D721Med (cell line): ENCODE measurements at regions not wholly inside any gene's neighbourhood (a gene's known extent, or its start where the extent isn't known, plus 50 kb on each side); places are given as distances from the start of the nearest gene placed in this dataset.

Experiments
- DNase-seq: peaks from one replicate; pipeline ENCODE4 v3.0.0; 2011; ENCODE audit warnings: low spot score; ENCODE audit not compliant: insufficient read length
- FAIRE-seq: peaks from 2 replicates; lab custom pipeline; 2011; peaks lifted over from hg19 to GRCh38; lab: Jason Lieb, UNC
- TF ChIP-seq, protein P1 (sequence below): IDR thresholded peaks from 2 replicates; pipeline ENCODE4 v1.5.1; 2012; ENCODE audit warnings: mild to moderate bottlenecking, control low read depth; ENCODE audit not compliant: insufficient read depth; ENCODE audit errors: missing control alignments

DNA sequence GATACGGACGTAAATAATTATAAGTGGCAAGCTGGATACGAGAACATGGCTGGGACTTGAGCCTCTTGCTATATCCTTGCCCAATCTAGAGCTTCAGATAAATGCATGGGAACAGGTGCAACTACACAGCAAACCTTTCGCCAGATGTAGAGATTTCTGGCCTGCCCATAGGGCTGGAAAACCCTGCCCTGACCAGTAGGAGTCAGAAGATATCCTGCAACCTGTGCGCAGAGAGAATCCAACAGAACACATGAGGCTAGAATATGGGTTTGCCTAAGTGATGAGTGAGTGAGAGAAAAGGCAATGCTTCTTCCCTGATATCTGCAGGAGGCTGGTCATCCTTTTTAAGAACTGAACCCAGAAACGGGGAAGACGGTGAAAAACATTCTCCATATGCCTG is 805.3 kb upstream of the TENM3 start:
- TF ChIP-seq, protein P1, sequence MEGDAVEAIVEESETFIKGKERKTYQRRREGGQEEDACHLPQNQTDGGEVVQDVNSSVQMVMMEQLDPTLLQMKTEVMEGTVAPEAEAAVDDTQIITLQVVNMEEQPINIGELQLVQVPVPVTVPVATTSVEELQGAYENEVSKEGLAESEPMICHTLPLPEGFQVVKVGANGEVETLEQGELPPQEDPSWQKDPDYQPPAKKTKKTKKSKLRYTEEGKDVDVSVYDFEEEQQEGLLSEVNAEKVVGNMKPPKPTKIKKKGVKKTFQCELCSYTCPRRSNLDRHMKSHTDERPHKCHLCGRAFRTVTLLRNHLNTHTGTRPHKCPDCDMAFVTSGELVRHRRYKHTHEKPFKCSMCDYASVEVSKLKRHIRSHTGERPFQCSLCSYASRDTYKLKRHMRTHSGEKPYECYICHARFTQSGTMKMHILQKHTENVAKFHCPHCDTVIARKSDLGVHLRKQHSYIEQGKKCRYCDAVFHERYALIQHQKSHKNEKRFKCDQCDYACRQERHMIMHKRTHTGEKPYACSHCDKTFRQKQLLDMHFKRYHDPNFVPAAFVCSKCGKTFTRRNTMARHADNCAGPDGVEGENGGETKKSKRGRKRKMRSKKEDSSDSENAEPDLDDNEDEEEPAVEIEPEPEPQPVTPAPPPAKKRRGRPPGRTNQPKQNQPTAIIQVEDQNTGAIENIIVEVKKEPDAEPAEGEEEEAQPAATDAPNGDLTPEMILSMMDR, result no peak
- FAIRE-seq, result no peak
- no peak for DNase-seq

DNA sequence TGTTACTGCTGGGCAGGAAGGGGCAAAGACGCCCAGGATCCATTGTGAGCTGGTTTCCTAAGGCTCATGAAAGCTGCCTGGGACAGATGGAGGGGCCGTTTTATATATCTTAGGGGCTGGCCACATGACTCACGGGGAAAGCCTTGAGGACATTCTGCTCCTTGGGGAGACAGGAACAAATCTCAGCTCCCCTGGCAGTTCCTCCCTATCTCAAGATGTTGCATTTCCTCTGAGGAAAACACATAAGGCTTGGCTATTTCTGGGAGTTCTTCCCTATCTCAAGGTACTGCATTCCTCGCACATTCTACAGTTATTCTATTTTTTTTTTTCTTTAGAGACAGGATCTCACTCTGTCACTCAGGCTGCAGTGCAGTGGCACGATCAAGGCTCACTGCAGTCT is 804.6 kb upstream of the TENM3 start:
- TF ChIP-seq, protein P1, result no peak
- DNase-seq, result no peak
- no peak for FAIRE-seq

DNA sequence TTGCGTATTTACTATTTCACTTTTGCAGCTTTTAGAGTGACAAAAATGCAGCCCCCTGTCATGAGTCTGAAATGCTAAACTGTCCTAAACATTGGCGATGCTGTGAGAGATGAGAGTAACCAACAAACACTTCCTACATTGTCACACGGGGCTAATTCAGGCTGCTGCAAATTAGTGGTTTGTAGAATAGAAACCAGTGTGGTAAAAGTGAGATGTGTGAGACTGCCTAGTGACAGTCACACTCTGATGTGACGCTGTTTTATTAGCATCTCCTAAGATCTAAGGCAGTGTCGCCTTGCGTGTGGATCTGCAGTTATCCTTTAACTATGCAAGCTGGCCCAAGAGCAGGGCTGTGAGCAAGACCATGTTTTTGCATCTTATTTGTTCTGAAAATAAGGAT is 800.2 kb upstream of the TENM3 start:
- FAIRE-seq (no peak), DNase-seq (no peak)
- TF ChIP-seq, protein P1, result no peak

DNA sequence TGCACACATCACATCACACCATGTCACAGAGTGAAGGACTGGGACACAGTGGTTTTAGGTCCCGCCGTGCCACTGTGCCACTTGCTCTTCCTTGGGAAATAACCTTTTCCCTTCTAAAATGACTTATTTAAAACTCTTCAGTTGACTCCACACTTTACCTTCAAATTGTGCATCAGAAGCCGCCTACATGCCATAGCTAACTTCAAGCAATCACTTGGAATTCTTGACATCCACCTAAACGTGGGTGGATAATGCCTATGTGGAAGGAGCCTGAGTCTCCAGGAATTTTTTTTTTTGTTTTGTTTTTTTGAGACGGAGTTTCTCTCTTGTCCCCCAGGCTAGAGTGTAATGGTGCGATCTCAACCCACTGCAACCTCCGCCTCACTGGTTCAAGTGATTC is 777.4 kb upstream of the TENM3 start:
- TF ChIP-seq, protein P1, result no peak
- FAIRE-seq, result no peak
- DNase-seq, result no peak

DNA sequence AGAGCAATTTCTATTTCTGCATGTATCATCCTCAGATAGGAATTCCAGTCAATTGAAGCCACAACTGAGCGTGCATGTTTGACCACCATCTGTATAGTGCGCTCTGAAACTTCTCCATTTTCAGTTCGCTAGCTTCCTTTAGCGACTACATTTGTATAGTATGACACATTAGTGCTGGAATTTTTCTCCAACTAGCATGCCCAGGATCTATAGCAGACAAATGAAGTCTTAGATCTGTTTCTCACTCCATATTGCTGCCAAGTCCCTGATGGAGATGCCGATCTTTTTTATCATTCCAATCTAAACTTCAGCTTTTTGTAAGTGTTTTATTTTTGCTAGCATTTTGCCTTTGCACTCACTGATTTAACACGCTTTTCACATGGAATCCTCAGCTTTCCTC is 774.8 kb upstream of the TENM3 start:
- no peak for FAIRE-seq
- no peak for DNase-seq
- TF ChIP-seq, protein P1, result no peak

DNA sequence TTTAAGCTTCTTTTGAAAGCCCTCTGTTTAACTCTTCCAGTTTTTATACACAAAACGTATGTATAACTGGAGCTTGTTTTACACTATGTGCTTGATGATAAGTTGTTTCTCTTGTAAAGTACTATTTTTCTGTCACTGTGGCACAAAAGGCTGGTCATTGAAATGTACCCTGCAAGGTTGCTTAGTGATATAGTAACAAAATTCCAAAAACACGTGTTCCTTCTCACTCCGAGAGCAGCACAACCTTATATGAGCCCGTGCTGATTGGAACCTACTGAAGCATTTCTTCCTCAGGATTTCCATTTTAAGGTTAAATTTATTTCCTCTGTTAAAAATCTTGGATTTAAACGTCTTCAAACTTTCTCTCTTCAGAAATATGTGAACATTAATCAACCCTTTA is 772.9 kb upstream of the TENM3 start:
- FAIRE-seq (no peak), DNase-seq (no peak)
- TF ChIP-seq, protein P1, result no peak

DNA sequence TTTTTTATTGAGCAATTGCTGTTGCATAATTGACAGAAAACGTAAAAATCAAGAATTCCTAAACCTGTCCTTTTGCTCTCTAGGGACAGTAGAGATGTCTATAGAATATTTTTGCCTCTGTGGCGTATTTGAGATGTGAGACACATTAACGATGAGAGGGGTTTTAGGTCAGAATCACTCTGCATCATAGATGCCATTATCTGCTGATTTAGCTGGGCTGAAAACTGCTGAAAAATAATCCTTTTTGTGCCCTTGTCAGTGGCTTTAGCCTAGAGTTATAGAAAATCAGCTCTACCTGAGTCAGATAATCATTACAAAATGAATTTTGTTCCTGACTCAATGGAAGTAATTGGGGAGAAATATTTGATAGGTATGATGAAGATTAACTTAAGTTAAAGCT is 767.8 kb upstream of the TENM3 start:
- DNase-seq (no peak), FAIRE-seq (no peak)
- TF ChIP-seq, protein P1, result no peak
